GM12878 (cell line): ENCODE measurements at regions not wholly inside any gene's neighbourhood (a gene's known extent, or its start where the extent isn't known, plus 50 kb on each side); places are given as distances from the start of the nearest gene placed in this dataset.

Experiments
- ATF2 ChIP-seq: IDR thresholded peaks from 2 replicates; pipeline ENCODE4 v1.6.1; 2012; ENCODE audit warnings: low read length, inconsistent platforms
- CREM ChIP-seq: IDR thresholded peaks from 2 replicates; pipeline ENCODE4 v1.6.1; 2014; ENCODE audit warnings: antibody characterized with exemption, low read depth
- GABPA ChIP-seq: IDR thresholded peaks from 2 replicates; pipeline ENCODE4 v1.6.1; 2014; ENCODE audit warnings: antibody characterized with exemption, low read depth, mild to moderate bottlenecking, inconsistent platforms
- MAX ChIP-seq: IDR thresholded peaks from 2 replicates; pipeline ENCODE4 v1.6.1; 2012; ENCODE audit warnings: low read depth, low read length, improper control_type of control experiment
- MEF2A ChIP-seq: IDR thresholded peaks from 2 replicates; pipeline ENCODE4 v1.6.1; 2011; ENCODE audit warnings: low read depth, mild to moderate bottlenecking, low read length, moderate library complexity; ENCODE audit not compliant: insufficient read depth
- MYC ChIP-seq: IDR thresholded peaks from 2 replicates; pipeline ENCODE4 v1.6.1; 2011; ENCODE audit warnings: mild to moderate bottlenecking, low read length, moderate library complexity, inconsistent platforms; ENCODE audit not compliant: insufficient read depth, insufficient replicate concordance, insufficient read length, severe bottlenecking
- POLR2AphosphoS2 ChIP-seq: IDR thresholded peaks from 2 replicates; pipeline ENCODE4 v1.6.1; 2011; ENCODE audit warnings: low read depth, mild to moderate bottlenecking, low read length, improper control_type of control experiment, moderate library complexity
- RAD21 ChIP-seq: IDR thresholded peaks from 2 replicates; pipeline ENCODE4 v1.6.1; 2011; ENCODE audit warnings: mild to moderate bottlenecking, low read depth, low read length, moderate library complexity; ENCODE audit not compliant: insufficient read depth
- SMC3 ChIP-seq: IDR thresholded peaks from 2 replicates; pipeline ENCODE4 v1.6.1; 2011; ENCODE audit warnings: low read length, improper control_type of control experiment, borderline replicate concordance

- TF ChIP-seq MYC (no peak), RAD21 (no peak), GABPA (no peak), ATF2 (no peak), MEF2A (no peak), POLR2AphosphoS2 (no peak), MAX (no peak), CREM (no peak), SMC3 (no peak)
Observed at GRCh38 chr6:140789466-140789865, 1343.3 kb upstream of the GJE1 start.
